ENCODE measurements at regions not wholly inside any gene's neighbourhood (a gene's known extent, or its start where the extent isn't known, plus 50 kb on each side); places are given as distances from the start of the nearest gene placed in this dataset.

DNA sequence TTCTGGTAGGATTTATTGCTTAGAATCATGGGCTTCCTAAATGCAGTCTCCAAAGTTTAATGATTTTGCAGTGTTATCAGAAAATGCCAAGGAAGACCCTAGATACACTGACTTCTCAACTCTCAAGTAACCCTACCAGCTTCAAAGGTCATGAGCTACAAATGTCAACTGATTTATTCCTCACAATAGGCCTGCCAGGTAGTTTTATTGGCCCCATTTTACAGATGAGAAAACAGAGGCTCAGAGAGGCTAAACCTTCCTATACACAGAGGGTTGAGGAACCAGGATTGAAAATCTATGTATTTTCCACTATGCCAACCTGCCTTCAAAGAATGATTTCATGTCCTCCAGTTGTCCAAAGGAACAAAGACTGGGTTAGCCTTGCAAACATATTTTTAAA, 384.4 kb upstream of the POU3F1 start:
- DNase-seq (ENCODE audit: missing footprints) (no peak), ATAC-seq (no peak)
- intact Hi-C loops (cut with DNase I) = no loop called here

DNA sequence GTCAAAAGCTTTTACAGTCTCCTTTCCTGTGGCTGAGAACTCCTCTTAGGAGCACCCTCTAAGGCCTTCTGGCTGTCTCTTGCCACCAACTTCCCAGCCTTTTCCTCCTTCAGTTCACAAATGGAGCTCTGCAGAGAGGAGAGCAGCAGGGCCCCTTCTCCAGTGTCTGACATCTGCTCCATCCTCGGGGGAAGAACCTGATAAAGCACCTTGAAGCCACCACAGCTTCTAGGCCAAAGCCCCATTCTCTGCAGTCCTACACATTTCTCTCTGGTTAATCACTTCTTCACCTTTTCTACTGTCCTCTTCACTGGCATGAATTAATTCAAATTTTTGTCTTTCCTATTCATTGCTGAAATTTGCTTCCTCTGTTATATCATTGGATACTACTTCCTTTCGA, 378.1 kb upstream of the POU3F1 start:
- no peak for DNase-seq (ENCODE audit: missing footprints)
- no peak for ATAC-seq
- intact Hi-C loops (cut with DNase I) = no loop called here

DNA sequence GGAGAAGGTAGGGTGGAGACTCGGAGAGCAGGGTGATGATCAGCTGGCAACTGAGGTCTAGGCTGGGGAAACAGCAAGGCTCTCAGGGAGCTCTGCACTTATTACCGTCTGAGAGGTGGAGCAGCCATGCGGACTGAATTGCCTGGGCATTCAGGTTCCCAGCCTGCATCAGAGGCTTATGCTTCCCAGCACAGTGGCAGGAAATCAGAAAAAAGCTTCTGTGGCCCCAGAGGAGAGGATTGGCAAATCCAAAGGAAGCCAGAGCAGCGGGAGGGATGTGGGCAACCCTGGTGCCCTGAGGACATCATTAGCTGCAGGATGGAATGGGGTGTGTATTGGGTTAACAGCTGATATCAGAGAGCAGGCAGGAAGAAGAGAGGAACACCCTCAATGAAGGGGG, 374.1 kb upstream of the POU3F1 start:
- DNase-seq (ENCODE audit: missing footprints) = no peak
- ATAC-seq = no peak
- intact Hi-C loops (cut with DNase I) = no loop called here

DNA sequence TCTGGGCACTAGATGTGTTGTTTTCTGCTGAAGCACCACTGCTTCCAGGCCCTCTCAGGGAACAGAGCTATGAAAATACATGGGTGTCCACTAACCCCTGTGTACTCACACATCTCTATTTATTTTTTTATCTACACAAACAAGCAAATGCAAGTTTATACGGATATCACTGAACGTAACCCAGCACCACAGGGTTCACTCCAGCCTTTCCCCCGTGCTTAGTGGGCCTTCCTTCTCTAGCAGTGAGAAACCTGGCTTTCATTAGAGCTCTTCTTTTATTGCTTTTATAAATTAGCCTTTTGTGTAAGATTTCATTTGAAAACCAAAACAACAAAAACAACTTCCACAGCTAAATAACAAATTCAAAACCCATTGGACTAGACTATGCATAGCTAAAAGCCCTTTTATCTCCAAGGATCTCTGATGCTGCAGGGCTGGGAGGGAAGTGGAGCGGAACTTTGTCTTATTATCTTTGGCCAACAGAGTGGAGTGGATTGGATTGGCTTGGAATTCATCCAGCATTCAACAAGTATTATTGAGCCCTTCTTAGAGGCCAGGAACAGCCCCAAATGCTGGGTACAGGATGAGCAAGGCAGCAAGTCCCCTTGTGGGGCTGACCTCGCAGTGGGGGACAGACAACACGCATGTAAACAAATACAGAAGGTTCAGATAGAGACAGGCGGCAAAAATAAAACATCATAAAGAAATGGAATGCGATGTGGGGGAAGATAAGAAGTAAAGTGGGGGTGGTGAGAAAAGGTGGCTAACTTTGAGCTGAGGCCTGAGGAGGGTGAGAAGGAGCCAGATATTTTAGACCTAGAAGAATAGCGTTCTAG, 371.8 kb upstream of the POU3F1 start:
- DNase-seq (ENCODE audit: missing footprints) (no peak), ATAC-seq (no peak)
- intact Hi-C loops (cut with DNase I) = no loop called here

DNA sequence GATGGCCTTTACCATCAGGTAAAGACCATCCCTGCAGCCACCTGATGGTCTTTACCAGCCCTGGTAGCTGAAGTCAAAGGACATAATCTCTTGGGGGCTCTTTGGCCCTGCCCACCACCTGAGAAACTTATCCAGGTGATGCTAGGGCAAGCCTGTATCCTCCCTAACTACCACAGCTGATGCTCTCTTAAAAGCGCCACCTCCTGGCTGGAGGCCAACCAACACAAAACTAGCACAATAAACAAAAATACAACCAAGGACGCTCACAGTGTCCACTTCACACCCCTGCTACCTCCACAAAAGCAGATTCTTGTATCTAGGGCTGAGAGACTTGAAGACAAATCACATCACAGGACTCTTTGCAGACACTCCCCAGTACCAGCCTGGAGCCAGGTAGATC, 357.1 kb upstream of the POU3F1 start:
- intact Hi-C loops (cut with DNase I) = no loop called here

DNA sequence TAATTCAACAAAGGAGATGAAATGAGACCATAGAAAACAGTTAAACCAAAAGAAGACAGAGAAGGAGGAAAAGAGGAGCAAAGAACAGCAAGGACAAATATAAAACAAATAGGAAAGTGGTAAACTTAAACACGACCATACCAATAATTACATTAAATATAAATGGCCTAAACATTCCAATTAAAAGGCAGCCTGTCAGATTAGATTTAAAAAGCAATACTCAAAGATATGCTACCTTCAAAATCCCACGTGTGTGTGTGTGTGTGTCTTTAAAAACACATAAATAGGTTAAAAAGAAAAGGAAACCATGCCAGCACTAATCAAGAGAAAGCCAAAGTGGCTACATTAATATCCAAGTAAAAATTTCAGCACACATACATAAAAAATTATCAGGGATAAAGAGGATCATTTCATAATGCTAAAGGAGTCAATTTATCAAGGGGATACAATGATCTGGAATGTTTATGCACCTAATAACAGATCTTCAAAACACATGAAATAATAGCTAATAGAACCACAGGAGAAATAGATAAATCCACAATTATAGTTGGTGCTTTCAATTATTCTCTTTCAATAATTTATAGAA, 355.7 kb upstream of the POU3F1 start:
- DNase-seq (ENCODE audit: missing footprints) (no peak), ATAC-seq (no peak)
- intact Hi-C loops (cut with DNase I) = no loop called here

More for the DNA sequence above, 357.1 kb upstream of the POU3F1 start:
- ATAC-seq (no peak), DNase-seq (ENCODE audit: missing footprints) (no peak)

DNA sequence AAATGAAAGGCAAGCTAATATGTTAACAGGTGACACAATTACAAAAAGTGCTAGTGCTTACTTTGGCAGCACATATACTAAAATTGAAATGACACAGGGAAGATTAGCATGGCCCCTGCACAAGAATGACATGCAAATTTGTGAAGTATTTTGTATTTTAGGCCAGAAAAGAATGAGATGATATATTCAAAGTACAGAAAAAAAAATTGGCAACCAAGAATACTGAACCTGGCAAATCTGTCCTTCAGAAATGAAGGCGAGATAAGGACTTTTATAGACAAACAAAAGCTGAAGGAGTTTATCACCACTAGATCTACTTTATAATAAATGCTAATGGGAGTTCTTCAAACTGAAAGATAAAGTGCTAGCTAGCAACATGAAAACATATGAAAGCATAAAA, 350.0 kb upstream of the POU3F1 start:
- no peak for DNase-seq (ENCODE audit: missing footprints)
- ATAC-seq = no peak
- intact Hi-C loops (cut with DNase I) = no loop called here

DNA sequence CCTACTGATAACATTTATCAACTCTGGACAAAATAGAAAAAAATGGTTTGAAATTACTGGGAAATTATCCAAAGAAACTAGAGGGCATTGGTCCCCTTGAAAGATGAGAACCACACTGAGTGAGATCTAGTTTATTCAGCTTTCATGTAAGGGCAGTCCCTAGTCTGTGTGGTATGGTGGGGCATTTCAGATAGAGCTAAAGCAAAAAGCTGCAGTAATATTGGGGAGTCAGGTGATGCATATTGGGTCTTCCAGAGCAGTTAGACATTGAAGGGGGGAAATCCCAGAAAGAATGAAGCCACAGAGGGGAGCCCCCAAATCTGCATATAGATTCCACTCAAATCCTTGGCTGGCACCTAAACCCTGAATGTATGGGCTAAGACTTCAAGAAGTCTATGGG, 347.7 kb upstream of the POU3F1 start:
- intact Hi-C loops (cut with DNase I) = no loop called here
- ATAC-seq (no peak), DNase-seq (ENCODE audit: missing footprints) (no peak)

DNA sequence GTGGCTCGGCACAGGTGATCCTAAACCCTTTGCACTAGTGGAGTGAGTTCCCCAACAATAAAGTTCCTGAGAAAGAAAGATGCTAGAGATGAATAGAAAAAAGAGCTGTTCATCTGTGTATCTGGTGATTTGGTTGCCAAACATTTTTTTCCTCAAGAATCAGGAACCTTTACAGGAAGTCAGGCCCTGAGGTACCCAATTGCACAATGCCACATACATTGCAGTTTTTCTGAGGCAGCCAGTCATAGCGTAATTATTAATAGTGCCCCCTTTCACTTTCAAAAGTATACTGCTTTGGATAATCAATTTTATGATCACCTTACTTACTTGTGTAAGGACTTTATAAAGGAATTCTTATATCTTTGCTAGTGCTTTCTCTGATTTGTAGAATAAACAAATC, 346.3 kb upstream of the POU3F1 start:
- DNase-seq (ENCODE audit: missing footprints) (no peak), ATAC-seq (no peak)
- intact Hi-C loops (cut with DNase I) = no loop called here

DNA sequence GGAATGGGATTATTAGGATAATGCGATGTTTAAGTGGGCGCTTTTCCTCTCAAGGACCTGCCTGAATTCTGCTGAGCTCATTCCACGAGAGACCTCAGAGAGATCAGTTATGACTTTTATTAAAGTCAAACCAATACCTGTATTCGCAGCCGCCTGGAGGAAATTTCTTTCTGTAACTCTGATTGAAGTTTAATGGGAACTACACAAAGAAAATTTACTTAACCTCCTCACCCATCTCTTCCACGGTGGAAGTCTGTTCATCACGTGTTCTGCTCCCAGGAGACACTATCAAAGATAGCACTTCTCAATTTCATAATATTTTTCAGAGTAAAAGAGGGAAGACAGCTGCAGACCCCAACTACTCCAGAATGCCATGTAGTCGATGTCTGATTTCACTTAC, 334.7 kb upstream of the POU3F1 start:
- ATAC-seq (no peak), DNase-seq (ENCODE audit: missing footprints) (no peak)
- intact Hi-C loops (cut with DNase I) = no loop called here

DNA sequence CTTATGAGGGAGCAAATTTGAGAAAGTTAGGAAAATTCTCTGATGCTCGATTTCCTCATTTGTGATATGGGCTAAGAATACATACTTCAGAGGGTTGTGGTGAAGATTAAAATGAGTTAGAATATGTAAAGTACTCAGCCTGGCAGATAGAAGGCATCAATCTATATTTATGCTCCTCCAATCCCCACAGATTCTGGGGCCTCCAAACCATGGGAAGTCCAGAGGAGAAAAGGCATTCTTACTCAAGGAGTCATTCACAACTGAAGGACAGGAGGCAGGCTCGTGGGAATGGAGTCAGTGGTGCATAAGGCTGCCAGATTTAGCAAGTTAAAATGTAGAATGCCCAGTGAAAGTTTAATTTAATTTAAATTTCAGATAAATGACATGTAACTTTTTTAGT, 330.0 kb upstream of the POU3F1 start:
- ATAC-seq (no peak), DNase-seq (ENCODE audit: missing footprints) (no peak)
- intact Hi-C loops (cut with DNase I) = no loop called here

DNA sequence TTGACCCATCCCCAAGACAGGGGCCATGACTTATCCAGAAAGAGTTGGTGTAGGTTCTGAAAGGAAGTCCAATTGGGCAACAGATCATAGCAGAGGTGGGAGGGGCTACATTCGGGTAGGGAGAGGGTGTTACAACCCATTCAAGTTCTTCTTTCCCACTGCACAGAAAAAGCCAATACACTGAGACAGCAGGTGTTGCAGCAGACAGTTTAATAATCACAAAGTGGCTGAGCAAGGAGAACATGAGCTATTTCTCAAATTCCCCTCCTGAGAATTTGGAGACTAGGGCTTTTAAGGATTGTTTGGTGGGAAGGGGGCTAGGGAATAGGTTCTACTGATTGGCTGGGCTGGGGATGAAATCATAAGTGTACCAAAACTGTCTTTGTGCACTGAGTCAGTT, 328.4 kb upstream of the POU3F1 start:
- DNase-seq (ENCODE audit: missing footprints) (no peak), ATAC-seq (no peak)

DNA sequence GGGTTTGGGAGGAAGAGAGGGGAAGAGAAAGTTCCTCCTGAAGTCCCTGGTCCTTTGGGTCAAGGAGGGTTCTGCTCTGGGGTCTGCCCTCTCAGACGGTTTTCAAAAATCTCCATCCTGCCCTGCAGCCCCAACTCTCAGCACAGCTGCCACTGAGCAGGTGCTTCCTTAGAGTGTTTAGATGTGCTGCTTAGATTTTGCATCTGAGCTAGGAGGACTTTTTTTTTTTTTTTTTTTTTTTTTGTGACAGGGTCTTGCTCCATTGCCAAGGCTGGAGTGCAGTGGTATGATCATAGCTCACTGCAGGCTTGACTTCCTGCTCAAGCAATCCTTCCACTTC, 324.9 kb upstream of the POU3F1 start:
- ATAC-seq (no peak), DNase-seq (ENCODE audit: missing footprints) (no peak)
- intact Hi-C loops (cut with DNase I) = no loop called here

More for the DNA sequence above, 328.4 kb upstream of the POU3F1 start:
- intact Hi-C loops (cut with DNase I) = no loop called here

DNA sequence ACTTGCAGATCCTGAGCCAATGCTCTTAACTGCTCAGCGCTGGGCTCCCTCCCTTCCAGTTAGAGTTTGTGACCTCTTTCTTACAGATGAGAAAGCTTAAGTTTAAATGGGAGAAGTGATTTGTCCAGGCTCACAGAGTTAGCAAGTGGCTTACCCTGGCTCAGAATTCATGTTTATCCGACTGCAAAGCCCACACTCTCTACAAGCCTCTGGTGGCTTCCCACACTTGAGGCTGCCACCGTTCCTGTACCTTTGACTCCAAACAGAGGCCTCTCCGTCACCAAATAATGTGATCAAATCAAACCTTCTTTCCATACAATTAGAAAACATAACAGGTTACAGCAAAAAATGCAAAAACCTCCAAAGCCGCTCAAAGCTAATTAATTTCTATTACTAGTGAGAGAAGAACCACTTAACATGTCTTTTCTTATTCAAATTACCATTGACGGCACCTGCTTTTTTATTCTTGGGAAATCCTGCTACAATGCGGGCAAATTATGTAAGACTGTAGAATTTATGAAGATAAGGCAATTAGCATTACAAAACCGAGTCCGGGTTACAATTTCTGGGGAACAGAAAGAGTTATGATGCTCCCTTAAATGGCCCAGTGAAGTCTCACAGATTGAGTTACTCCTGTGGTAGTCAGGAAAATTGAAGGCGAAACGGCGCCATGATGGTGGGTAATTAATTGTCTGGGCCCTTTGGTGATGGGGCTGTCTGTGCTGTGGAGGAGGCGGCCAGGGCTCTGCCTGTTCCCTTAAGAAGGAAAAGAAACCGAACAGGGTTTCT, 324.3 kb upstream of the POU3F1 start:
- DNase-seq (ENCODE audit: missing footprints) (no peak), ATAC-seq (no peak)
- intact Hi-C loops (cut with DNase I) = no loop called here

DNA sequence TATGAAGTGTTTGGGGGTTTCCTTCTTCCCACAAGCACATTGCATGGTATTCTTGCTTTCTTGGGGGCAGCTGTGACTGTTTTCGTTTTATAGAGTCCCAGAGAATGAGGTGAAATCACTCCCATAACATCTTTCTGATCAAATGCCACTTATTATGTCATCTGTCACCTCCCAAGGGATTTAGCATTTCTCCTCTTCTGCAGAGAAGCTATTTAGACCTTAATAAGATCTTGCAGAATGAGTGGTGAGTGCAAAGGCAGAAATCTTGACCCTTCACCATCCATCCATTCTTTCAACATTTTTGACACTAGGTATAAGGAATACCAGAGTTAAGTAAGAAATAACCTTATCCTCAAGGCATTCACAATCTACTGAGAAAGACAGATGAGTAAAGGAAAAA, 318.6 kb upstream of the POU3F1 start:
- ATAC-seq (no peak), DNase-seq (ENCODE audit: missing footprints) (no peak)
- intact Hi-C loops (cut with DNase I) = no loop called here

DNA sequence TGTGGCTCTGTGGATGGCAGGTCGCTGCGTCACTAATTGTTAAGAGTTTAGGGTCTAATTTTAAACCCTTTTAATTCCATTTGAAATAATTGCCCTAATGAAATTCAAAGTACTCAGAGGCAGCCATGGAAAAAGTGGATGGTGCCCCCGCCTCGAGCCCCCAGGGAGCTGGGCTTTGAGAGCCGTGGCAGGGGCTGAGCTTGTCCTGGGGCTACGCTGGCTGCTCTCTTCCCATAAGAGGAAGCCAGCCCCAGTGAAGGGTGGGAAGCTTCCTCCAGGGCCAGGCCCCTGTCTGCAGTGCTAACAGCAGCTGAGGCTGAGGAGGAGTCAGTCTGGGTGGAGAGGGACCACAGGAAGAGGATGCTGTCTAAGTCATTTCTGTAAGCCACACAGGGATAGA, 315.0 kb upstream of the POU3F1 start:
- DNase-seq (ENCODE audit: missing footprints) (no peak), ATAC-seq (no peak)
- intact Hi-C loops (cut with DNase I) = no loop called here

DNA sequence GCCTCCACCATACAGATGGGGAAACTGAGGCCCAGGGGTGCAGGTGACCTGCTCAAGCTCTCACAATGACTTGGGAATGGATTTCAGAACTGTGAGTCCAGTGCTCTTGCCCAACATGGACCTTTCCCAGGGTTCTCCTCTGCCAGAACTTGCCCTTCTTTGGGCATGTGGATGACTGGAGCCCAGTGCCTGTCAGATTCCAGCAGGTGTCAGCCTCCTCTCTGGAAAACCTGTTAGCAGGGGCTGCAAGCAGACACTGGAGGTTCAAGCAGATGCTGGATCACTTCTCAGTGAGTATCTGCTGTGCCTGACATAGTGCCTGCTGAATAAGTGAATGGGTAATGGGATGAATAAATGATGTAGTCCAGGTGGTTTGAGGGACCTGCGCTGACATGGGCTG, 314.2 kb upstream of the POU3F1 start:
- ATAC-seq (no peak), DNase-seq (ENCODE audit: missing footprints) (no peak)
- intact Hi-C loops (cut with DNase I) = no loop called here

DNA sequence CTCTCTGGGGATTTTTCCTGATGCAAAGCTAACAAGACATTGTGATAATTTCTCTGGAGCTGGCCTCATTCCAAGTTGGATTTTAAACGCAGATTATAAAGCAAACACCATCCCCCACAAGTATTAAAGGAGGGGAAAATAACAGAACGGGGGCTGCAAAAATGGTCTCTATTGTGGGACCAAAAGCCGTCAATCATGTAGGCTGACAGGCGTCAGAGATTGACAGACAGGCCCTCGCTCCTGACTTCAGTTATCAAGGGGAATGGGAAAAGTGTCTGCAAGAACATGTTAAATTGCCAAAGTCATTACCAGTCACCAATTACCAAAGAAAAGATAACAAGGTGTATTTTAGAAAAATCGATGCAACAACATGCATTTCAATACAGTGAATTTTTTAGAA, 307.4 kb upstream of the POU3F1 start:
- intact Hi-C loops (cut with DNase I) = no loop called here
- no peak for ATAC-seq

DNA sequence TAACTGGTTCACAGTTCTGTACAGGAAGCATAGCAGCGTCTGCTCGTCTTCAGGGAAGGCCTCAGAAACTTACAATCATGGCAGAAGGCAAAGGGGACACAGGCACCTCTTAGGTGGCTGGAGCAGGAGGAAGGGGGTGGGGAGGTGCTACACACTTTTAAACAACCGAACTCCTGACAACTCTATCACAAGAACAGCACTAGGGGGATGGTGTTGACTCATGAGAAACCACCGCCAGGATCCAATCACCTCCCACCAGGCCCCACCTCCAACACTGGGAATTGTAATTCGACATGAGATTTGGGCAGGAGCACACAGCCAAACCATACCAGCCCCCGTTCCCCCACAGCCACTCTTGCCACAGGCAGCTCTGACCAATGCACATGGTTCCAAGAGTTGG, 306.3 kb upstream of the POU3F1 start:
- DNase-seq (ENCODE audit: missing footprints) (no peak), ATAC-seq (no peak)
- intact Hi-C loops (cut with DNase I) = no loop called here

More for the DNA sequence above, 307.4 kb upstream of the POU3F1 start:
- DNase-seq (ENCODE audit: missing footprints) = no peak

DNA sequence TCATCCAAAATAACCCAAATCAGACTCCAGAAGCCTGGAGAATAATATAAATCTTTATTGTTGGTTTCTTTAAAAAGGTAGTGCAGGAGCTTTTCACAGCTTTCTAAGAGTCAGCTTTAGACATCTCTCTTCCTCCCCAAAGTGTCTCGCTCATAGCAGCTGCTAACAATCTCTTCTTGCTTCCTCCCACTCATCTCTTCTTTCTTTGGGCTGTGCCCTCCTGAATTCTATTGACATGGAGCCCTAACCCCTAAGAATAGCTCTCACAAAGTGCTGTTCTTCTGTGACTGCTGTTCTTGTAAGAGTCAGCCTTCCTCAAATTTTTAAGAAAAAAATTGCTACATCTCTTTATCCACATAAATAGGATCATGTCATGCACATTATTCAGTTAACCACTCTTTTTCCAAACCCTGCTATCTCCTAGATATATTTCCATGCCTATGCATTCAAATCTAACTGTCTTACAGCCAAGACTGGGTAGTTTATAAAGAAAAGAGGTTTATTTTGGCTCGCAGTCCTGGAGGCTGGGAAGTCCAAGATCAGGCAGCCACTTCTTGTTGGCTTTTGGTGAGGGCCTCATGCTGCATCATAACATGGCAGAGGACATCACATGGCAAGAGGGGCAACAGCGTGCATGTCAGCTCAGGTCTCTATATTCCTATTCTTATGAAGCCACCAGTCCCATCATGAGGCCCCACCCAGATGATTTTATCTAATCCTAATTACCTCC, 301.0 kb upstream of the POU3F1 start:
- intact Hi-C loops (cut with DNase I) = no loop called here
- DNase-seq (ENCODE audit: missing footprints) (no peak), ATAC-seq (no peak)
